ENCODE measurements at regions not wholly inside any gene's neighbourhood (a gene's known extent, or its start where the extent isn't known, plus 50 kb on each side); places are given as distances from the start of the nearest gene placed in this dataset.

- intact Hi-C loops (cut with DNase I; ENCODE audit: low total_unique reads) (no loop called here), in situ Hi-C loops (cut with MboI; ENCODE audit: low pct_ligation_motif_present in 1 of 4, low pct_unique_long_range_greater_than_20kb in 1 of 4, low sequenced_read_pairs in 3 of 4) (no loop called here)
- 60 to 71% methylated on average over 3 of the region's 3 CpGs for WGBS, 2 donors (ENCODE audit: low coverage in 1 of 2)
- TF ChIP-seq POLR2A (IDR thresholded peaks at IDR 0.05): no peak
- Histone ChIP-seq H3K4me3 (no peak overlapping the region), H3K36me3 (no peaks in the 10 kb centered on the region), H3K9me3 (no peaks in the 10 kb centered on the region), H3K27me3 (no peaks in the 10 kb centered on the region), H3K27ac (no peak overlapping the region), H3K4me1 (no peaks in the 10 kb centered on the region)
- DNase-seq: no peak
Measured at GRCh38 chr12:118816296-118816695, 165.0 kb upstream of the SRRM4 start.

GRCh38 chr12:118821386-118821925 is 159.9 kb upstream of the SRRM4 start:
- Histone ChIP-seq H3K36me3 (no peaks in the 10 kb centered on the region), H3K27me3 (no peaks in the 10 kb centered on the region), H3K9me3 (no peaks in the 10 kb centered on the region), H3K4me1 (no peaks in the 10 kb centered on the region), H3K27ac (no peak overlapping the region), H3K4me3 (no peak overlapping the region)
- intact Hi-C loops (cut with DNase I; ENCODE audit: low total_unique reads): no loop called here
- TF ChIP-seq POLR2AphosphoS5 (IDR thresholded peaks at IDR 0.05): no peak
- no peak for TF ChIP-seq CTCF (IDR thresholded peaks at IDR 0.05)
- TF ChIP-seq POLR2A (IDR thresholded peaks at IDR 0.05): no peak
- TF ChIP-seq EP300 (IDR thresholded peaks at IDR 0.05; ENCODE audit: low read depth): no peak
- no peak for DNase-seq
- in situ Hi-C loops (cut with MboI; ENCODE audit: low pct_ligation_motif_present in 1 of 4, low pct_unique_long_range_greater_than_20kb in 1 of 4, low sequenced_read_pairs in 3 of 4): no loop called here
- 78 to 89% methylated on average over 2 to 5 of the region's 5 CpGs for WGBS, 2 donors (ENCODE audit: low coverage in 1 of 2)

- TF ChIP-seq CTCF (IDR thresholded peaks at IDR 0.05): no peak
- no peak for TF ChIP-seq EP300 (IDR thresholded peaks at IDR 0.05; ENCODE audit: low read depth)
- no peak for TF ChIP-seq POLR2AphosphoS5 (IDR thresholded peaks at IDR 0.05)
- no peak for TF ChIP-seq POLR2A (IDR thresholded peaks at IDR 0.05)
Measured at GRCh38 chr12:118822512-118822911, 158.8 kb upstream of the SRRM4 start.

GRCh38 chr12:118827047-118827446 is 154.3 kb upstream of the SRRM4 start:
- in situ Hi-C loops (cut with MboI; ENCODE audit: low pct_ligation_motif_present in 1 of 4, low pct_unique_long_range_greater_than_20kb in 1 of 4, low sequenced_read_pairs in 3 of 4): no loop called here
- H3K27ac ChIP-seq: no peak overlapping the region
- H3K36me3 ChIP-seq: no peaks in the 10 kb centered on the region
- H3K4me3 ChIP-seq: no peak overlapping the region
- intact Hi-C loops (cut with DNase I; ENCODE audit: low total_unique reads): no loop called here
- no peaks in the 10 kb centered on the region for H3K9me3 ChIP-seq
- DNase-seq: no peak
- no peaks in the 10 kb centered on the region for H3K27me3 ChIP-seq
- TF ChIP-seq POLR2A (IDR thresholded peaks at IDR 0.05) (no peak), POLR2AphosphoS5 (IDR thresholded peaks at IDR 0.05) (no peak), CTCF (IDR thresholded peaks at IDR 0.05) (no peak), EP300 (IDR thresholded peaks at IDR 0.05; ENCODE audit: low read depth) (no peak)
- no peaks in the 10 kb centered on the region for H3K4me1 ChIP-seq
- 25 to 29% methylated on average over 1 of the region's 1 CpG for WGBS, 2 donors (ENCODE audit: low coverage in 1 of 2)

More at GRCh38 chr12:118822512-118822911, 158.8 kb upstream of the SRRM4 start:
- H3K9me3 ChIP-seq: no peaks in the 10 kb centered on the region
- whole genome bisulfite sequencing, 2 donors (ENCODE audit: low coverage in 1 of 2): 76 to 92% methylated on average over 2 to 3 of the region's 3 CpGs
- in situ Hi-C loops (cut with MboI; ENCODE audit: low pct_ligation_motif_present in 1 of 4, low pct_unique_long_range_greater_than_20kb in 1 of 4, low sequenced_read_pairs in 3 of 4): no loop called here
- no peaks in the 10 kb centered on the region for H3K27me3 ChIP-seq
- intact Hi-C loops (cut with DNase I; ENCODE audit: low total_unique reads): no loop called here
- H3K27ac ChIP-seq: no peak overlapping the region
- H3K4me3 ChIP-seq: no peak overlapping the region
- no peak for DNase-seq
- no peaks in the 10 kb centered on the region for H3K36me3 ChIP-seq
- no peaks in the 10 kb centered on the region for H3K4me1 ChIP-seq

GRCh38 chr12:118827606-118828005 is 153.7 kb upstream of the SRRM4 start:
- Histone ChIP-seq H3K36me3 (no peaks in the 10 kb centered on the region), H3K27me3 (no peaks in the 10 kb centered on the region), H3K4me1 (no peaks in the 10 kb centered on the region), H3K4me3 (no peak overlapping the region), H3K9me3 (no peaks in the 10 kb centered on the region), H3K27ac (no peak overlapping the region)
- WGBS, 2 donors (ENCODE audit: low coverage in 1 of 2): 62 to 70% methylated on average over 5 to 6 of the region's 6 CpGs
- in situ Hi-C loops (cut with MboI; ENCODE audit: low pct_ligation_motif_present in 1 of 4, low pct_unique_long_range_greater_than_20kb in 1 of 4, low sequenced_read_pairs in 3 of 4) (no loop called here), intact Hi-C loops (cut with DNase I; ENCODE audit: low total_unique reads) (no loop called here)
- DNase-seq: no peak
- TF ChIP-seq EP300 (IDR thresholded peaks at IDR 0.05; ENCODE audit: low read depth) (no peak), POLR2AphosphoS5 (IDR thresholded peaks at IDR 0.05) (no peak), POLR2A (IDR thresholded peaks at IDR 0.05) (no peak)
